Head of caudate nucleus (tissue), 42 donors: ENCODE measurements at regions not wholly inside any gene's neighbourhood (a gene's known extent, or its start where the extent isn't known, plus 50 kb on each side); places are given as distances from the start of the nearest gene placed in this dataset.
A peak's percentile ranks its signal among the peaks of the same experiment; 100 is the strongest.

ENCODE experiments used
- DNase-seq, 42 donors: peaks; one replicate each; pipeline versions ENCODE4 v3.0.0 to v3.0.0-alpha.2; 2020 to 2021; ENCODE audit warnings: mixed read lengths in 7 of 42
- intact Hi-C: fragments of 100-400 bp; cut with DNase I; formaldehyde crosslinking; loops from one replicate; pipeline ENCODE4 v1.15.0; 2022

DNA sequence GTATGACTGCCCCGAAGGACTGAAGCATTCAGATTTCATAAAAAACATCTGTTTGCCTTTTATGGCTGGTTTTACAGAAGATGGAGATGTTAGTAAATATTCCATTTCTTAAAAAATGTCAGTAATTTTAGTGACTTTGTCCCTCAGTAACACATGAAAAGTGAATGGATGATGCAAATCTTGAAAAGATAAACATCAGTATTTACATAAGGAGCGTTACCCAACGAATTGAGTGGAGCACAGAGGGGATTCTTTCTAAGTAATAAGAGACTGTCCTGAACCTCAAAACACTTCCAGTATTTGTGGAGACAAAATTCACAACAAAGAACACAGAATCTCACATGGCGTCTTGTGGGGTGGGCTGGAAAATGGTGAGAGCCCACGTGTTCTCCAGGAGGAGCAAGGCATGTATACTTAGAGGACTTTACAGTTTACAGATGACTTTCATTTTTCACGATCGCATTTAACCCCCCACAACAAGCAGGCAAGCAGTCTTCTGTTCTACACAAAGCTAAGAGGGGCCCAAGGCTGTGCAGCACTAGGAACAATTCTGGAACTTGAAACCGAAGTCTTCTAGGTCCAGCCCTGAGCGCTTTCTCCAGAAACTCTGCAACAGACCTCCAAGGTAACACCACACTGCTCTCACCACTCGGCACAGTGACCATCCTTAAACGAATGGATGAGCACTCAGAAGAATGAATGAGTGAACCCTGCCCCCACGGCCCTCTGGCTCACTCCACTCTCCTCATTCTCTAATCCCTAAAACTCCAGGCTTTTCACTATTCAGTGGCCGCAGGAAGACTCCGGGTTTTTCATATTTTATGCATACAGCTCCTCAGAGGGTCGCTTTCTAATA lies 709.8 kb downstream of the UQCRFS1 start:
- no peak for DNase-seq
- intact Hi-C loops, result no loop called here

DNA sequence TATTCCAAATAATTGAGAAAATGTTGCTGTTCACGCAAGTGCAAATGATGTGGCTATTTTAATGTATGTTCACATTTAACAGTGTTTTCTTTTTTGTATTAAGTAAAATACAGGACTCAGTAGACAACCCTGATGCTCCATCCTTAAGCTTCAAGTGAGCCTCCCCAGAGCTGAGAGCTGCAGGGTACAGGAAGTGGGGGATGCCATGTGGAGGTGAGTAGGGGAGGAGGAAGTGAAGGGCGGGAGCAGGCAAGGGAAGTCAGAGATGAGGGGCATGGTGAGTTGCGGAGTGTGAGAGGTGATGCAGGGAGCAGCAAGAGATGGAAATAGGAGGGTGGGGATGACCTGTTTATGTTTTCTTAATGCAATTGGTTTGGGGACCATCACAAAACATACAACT lies 711.0 kb downstream of the UQCRFS1 start:
- intact Hi-C loops, result no loop called here
- no peak for DNase-seq

DNA sequence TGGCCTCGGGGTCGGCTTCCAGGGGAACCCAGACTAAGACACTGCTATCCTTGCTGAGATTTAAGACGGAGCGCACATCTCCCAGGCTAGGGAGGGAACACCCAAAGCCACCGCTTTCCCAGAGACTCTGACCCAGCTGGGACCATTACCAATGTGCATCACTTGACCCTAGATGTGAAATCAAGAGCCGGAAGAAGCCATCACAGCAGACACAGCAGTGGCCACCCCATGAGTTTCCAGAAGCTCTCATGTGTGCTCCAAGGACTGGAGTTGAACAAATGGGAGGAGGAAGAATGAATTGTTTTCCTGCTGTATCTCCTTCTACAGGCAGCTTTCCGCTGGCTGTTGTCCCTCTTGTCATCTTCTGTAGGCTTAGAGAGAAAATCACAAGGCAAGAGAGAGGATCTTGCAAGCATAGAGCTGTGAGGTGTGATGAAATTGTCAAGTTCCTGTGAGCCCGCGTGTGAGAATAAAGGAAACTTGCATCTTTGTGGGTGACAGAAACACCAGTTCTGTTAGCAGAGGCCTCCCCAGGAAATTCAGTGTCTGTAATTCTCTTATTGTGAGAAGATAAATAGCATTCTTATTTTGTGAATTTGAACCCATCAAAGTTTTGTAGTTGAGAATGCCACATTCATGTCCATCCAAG lies 711.8 kb downstream of the UQCRFS1 start:
- DNase-seq, result no peak
- intact Hi-C loops, result no loop called here

DNA sequence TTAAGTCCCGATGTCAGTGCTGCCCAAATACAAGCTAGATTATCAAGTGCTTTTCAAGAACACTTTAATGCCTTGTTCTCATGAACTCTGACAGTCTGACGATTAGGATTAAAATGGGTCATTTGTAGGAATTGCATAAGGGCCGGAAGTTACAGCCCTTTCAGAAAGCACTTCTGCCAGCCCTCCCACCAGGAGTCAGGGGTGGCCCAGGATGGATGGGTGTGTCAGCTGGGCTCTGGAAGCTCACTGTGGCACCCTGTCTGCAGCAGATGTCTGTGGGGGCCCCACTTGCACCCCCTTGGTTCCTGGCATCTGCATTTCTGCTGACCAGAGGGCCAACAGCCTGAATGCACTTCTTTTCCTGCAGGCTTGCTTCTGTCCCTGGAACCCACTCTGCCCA lies 712.7 kb downstream of the UQCRFS1 start:
- intact Hi-C loops, result no loop called here
- DNase-seq, result no peak

DNA sequence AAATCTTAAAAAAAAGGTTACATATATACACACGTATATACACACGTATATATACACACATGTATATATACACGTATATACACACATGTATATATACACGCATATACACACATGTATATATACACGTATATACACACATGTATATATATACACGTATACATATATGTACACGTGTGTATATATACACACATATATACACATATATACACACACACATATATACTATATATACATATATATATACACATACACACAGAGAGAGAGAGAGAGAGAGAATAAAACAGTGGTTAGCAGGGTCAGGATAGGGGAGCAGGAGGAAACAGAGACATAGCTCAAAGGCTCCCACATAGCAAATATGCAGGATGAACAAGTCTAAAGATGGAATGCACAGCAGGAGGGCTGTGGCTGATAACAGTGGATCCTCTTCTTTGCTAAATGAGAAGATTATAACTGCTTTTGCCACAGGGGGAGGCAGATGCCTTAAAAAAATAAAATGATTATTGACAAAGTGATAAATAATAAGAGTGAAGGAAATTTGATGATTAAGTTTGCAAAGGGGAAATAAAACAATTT lies 714.5 kb downstream of the UQCRFS1 start:
- intact Hi-C loops, result no loop called here
- DNase-seq, result no peak

DNA sequence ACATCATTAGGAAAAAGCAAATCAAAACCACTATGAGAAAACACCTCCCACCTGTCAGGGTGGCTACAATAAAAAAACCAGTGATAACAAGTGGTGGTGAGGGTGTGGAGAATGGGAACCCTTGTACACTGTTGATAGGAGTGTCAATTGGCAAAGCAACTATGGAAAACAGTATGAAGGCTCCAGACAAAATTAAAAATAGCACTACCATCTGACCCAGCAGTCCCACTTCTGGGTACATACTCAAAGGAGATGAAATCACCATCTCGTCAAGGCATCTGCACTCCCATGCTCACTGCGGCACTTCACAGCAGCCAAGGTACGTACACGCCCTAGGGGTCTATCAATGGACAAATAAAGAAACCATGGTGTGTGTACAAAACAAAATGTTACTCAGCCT lies 715.1 kb downstream of the UQCRFS1 start:
- DNase-seq, result no peak
- intact Hi-C loops, result no loop called here

DNA sequence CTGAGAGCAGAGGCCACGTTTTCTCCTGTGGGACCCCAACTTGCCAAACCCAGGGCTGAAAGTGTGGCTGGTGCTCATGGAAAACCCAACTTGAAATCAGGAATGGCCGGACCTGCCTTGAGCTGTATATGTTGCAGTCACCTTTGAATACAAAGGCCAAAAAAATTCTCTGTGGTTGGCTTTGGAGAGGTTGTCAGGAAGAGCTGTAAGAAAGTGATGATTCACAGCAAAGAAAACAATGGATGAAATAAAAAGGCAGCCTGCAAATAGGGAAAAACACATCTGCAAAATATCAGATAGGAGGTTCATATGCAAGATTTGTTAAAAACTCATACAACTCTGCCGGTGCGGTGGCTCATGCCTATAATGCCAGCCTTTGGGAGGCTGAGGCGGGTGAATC lies 715.8 kb downstream of the UQCRFS1 start:
- intact Hi-C loops, result no loop called here
- DNase-seq, result no peak

DNA sequence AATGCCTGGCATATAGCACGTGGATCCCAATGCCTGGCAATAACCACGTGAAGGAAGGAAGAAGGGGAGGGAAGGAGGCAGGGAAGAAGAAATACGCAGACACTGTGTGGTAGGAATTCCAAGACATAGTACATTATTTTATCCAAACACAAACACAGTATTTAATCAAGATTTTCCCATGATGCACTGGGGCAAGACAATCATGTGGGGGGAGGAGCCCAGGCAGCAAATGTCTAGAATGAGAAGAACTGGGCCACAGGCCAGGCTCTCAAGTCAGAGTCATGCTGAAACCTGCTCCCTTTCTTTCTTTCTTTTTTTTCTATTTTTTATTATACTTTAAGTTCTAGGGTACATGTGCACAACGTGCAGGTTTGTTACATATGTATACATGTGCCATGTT lies 717.9 kb downstream of the UQCRFS1 start:
- intact Hi-C loops, result no loop called here
- DNase-seq, result no peak

DNA sequence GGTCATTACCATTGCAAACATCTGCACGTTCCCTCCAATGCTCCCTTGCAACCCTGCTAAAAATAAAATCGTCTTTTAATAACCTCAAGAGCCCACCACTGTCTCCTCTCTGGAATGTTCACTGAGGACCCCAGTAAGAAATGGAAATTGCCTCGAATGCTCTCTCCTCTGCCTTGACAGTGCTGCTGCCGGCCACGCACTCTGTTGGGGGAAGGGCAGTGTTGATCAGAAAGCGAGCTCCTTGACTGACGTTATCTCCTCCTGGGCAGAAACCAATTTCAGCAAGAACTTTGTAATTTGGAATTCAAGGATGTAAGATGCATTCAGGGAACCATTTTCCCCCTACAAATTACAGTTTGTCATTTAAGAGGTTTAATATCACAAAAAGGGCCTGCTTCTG lies 718.5 kb downstream of the UQCRFS1 start:
- intact Hi-C loops, result no loop called here

DNA sequence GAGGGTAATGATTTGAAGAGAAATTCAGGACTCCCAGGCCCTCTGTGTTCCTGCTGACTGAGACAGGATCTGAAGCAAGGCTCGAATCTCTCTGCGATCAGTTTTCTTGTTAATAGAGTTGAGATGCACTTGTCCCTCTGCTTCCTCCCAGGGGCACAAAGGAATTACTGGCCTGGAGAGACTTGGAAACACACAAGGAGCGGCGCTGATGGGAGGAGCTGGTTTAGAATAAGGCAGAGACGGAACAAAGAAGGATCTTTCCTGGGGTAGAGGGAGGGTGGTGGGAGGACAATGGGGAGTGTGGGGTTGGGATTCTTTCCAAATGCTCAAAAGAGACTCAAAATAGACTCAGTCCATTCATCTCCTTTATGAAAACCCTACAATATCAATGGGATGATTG lies 719.1 kb downstream of the UQCRFS1 start:
- intact Hi-C loops, result no loop called here
- DNase-seq, result no peak

More for the DNA sequence above, 718.5 kb downstream of the UQCRFS1 start:
- DNase-seq, result no peak

DNA sequence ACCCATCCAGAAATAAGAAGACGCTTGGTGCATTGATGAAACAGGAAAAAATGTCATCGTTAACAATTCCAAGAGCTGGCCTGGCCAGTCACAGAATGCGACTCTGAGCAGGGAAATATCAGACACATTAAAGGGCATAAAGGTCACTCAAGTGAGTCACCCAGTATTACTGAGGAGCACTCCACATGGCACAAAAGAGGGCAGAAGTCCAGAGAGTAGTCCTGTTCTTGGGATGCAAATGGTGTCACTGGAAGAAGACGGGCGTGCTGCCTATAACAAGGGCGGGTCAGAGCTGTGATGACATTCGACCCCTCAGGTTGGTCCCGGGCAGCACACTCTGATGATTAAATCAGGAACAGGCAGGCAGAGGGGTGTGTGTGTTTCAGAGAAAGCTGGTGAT lies 720.3 kb downstream of the UQCRFS1 start:
- no peak for DNase-seq
- intact Hi-C loops, result no loop called here

DNA sequence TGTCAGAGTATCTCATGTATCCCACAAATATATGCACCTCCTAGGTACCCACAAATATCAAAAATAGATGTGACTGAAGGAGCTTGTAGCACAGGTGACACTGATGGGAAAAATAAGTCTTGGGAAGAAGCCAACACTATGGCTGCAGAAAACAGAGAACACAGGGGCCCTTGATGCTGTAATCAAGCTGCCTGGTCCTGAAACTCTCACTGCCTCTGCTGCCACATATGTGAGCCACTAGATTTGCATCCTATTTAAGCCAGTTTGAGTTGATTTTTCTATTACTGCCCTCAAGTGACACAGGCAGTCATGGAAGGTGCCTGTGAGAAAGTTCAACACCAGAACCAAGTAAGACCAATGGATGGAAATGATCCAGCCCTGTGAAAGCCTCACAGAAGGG lies 720.8 kb downstream of the UQCRFS1 start:
- intact Hi-C loops, result no loop called here
- DNase-seq, result no peak

DNA sequence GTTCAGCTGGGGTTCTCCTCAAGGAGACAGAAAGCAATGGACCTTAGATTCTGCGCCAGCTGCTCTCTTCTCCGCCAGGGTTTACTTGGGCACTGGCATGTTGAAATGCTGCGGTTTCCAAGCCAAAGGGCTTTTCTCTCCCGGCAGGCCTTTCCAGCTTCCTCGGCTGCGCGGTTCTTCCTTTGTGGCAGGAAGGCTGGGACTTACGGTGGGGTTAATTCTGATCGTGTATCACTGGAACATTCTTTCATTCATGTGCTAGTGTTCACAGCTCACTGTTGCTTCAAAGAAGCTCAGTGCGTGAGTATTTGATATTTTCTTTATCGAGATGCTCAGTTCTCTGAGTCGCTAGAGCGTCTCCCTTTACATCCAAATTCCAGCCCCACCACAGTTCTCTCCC lies 723.2 kb downstream of the UQCRFS1 start:
- no peak for DNase-seq
- intact Hi-C loops, result no loop called here

DNA sequence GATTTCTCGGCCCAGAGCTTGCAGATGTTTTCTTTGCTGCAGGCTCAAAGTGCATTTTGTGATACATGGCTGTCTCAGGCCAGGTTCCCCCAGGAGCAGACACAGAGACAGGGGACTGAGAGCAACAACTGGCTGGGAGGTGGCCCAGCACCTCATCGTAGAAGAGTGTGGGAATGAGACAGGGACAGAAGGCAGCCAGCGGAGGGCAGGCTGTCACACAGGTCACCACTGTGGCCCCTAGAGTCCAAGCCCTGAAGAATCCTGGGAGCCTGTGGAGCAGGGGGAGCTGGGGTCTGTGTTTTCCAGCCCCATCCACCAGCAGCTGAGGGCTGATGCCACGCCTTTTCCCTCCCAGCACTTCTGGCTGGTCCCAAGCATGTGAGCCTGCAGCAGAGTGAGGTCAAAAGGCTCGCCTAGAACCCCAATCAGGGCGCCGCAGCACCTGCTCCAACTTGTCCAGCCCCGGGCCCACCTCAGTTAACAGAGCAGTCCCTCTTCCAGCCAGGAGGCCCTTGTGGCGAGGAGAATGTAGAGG lies 723.8 kb downstream of the UQCRFS1 start:
- DNase-seq, result no peak
- intact Hi-C loops, result no loop called here

DNA sequence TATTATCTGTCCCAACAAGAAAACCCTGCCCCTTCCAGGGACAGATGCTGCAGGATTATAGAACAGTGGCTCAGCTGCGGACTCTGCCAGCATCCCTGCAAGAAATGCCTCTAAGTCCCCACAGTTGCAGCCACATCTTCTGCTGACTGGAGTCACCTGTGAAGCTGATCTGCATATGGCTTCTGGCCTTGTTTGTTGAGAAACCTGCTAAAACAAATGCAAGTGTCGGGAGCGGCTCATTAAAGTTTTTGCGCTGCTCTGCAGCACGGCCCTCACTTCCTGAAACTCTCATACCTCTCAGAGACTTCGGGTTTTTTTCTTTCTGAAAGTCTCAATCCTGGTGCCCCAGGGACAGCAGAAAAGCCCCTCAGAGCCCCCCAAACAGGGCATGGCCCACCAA lies 725.0 kb downstream of the UQCRFS1 start:
- no peak for DNase-seq
- intact Hi-C loops, result no loop called here

DNA sequence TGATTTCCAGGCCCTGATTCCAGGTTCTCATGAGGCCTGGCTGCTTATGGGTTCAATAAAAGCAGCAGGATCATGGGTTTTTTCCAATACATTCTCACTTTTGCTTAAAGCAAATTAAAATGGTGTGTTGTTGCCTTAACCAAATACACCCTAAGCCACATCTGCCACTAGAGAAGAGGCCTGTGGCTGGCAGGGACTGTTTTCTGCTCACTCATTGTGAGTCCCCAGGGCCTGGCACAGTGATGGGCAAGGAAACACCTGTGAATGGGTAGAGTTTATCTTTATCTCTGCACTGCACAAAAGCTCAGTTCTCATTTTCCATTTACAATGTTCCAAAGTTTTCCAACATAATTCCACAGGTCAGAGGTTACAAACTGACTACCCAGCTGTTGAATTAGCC lies 726.0 kb downstream of the UQCRFS1 start:
- intact Hi-C loops, result no loop called here
- no peak for DNase-seq

DNA sequence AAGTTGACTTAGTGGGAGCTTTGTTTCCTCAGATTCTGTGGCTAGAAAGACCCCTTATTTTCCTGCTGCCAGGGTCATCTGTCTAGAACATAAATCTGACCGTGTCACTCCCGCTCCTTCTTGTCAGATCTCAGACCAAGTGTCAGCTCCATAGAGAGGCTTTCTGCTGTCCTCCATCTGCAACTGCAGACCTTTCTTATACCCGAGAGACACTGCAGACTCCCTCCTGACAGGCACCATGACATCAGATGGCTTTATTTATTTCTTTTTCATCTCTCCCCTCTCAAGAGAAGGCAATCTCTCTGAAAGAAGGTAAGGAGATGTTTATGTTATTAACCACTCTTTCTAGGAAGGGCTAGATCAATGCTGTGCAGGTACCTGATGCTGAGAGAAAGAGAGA lies 726.5 kb downstream of the UQCRFS1 start:
- intact Hi-C loops, result no loop called here
- DNase-seq, result no peak

DNA sequence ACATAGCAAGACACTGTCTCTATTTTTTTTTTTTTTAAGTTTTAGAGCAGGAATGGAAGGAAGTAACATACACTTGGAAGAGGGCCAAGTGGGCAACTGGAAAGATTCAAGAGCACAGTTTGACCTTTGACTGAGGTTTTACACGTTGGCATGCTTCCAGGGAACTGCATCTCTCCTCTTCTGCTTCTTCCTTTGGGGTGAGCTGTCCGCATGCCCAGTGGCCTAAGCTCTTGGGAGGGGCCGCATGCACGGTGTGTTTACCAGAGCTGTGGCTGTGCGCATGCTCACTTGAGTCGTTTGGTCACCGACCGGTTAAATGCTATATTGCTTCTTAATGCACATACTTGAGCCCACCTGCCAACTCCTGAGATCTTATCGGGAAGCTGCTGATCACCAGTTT lies 727.7 kb downstream of the UQCRFS1 start:
- intact Hi-C loops, result no loop called here
- DNase-seq, result no peak

DNA sequence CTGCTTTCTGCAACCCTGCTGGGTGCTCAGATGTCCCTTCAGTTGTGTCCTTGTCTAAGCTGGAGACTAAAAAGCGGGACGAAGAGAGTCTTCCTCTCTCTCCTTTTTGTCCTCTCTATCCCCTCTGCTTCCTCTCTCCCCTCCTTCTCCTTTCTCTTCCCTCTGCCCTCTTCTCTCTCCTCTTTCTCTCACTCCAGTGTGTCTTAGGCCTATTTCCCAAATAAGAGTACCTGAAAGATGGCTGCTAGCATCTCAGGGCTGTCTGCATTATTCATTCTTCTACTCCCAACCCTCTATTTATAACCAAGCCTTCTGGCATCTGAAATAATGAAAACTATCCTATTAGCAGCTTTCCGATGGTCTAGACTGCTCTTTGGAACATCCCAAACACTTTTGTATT lies 729.8 kb downstream of the UQCRFS1 start:
- no peak for DNase-seq
- intact Hi-C loops, result no loop called here

DNA sequence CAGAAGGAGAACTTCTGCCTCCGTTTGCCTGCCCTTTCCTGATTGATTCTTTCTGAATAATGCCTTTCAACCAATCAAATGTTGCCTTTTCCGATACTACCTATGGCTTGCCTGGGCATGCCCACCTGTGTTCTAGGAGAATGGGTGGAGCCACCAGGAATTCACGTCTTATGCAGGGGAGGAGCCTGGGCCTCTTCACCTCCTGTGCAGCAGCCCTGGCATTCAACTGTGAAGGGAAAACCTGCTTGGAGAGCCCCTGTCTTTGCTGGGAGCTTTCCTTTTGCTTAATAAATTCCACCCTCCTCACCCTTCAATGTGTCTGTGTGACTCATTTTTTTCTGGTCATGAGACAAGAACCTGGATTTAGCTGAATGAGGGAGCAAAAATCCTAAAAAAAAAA lies 730.7 kb downstream of the UQCRFS1 start:
- intact Hi-C loops, result no loop called here
- DNase-seq, result peak in 38 of 42 donors; percentile 8 to 78 (median 43)
